GM21367 (cell line): ENCODE measurements at regions not wholly inside any gene's neighbourhood (a gene's known extent, or its start where the extent isn't known, plus 50 kb on each side); places are given as distances from the start of the nearest gene placed in this dataset.

Experiments
- ATAC-seq: cut with Tn5 transposase; IDR thresholded peaks from one replicate; pipeline ENCODE4 v1.9.1; 2021; ENCODE audit not compliant: unreplicated experiment

- no peak for ATAC-seq
Observed at GRCh38 chr1:75984781-75985180, 52.6 kb upstream of the ASB17 start.

GRCh38 chr1:75985827-75986226 lies 53.6 kb upstream of the ASB17 start:
- peak; percentile 76 for ATAC-seq

- no peak for ATAC-seq
Observed at GRCh38 chr1:75986478-75986877, 54.3 kb upstream of the ASB17 start.

GRCh38 chr1:75989121-75989520 lies 56.9 kb upstream of the ASB17 start:
- no peak for ATAC-seq

GRCh38 chr1:75990686-75991085 lies 58.5 kb upstream of the ASB17 start:
- ATAC-seq: no peak

GRCh38 chr1:75991497-75992114 lies 59.4 kb upstream of the ASB17 start:
- ATAC-seq: peak; percentile 81

GRCh38 chr1:75992312-75992711 lies 60.1 kb upstream of the ASB17 start:
- ATAC-seq: no peak

GRCh38 chr1:75993661-75994060 lies 61.5 kb upstream of the ASB17 start:
- no peak for ATAC-seq

- no peak for ATAC-seq
Observed at GRCh38 chr1:75996196-75996595, 64.0 kb upstream of the ASB17 start.

- no peak for ATAC-seq
Observed at GRCh38 chr1:75999034-75999433, 66.8 kb upstream of the ASB17 start.

- no peak for ATAC-seq
Observed at GRCh38 chr1:76003946-76004345, 70.6 kb upstream of the ST6GALNAC3 start.

- no peak for ATAC-seq
Observed at GRCh38 chr1:76005765-76006164, 68.8 kb upstream of the ST6GALNAC3 start.

GRCh38 chr1:76006234-76006633 lies 68.3 kb upstream of the ST6GALNAC3 start:
- ATAC-seq: no peak

GRCh38 chr1:76010802-76011201 lies 63.7 kb upstream of the ST6GALNAC3 start:
- no peak for ATAC-seq

- ATAC-seq: no peak
Observed at GRCh38 chr1:76012341-76013205, 62.0 kb upstream of the ST6GALNAC3 start.

GRCh38 chr1:76013206-76013581 lies 61.4 kb upstream of the ST6GALNAC3 start:
- no peak for ATAC-seq

- ATAC-seq: no peak
Observed at GRCh38 chr1:76015478-76016103, 59.0 kb upstream of the ST6GALNAC3 start.

- ATAC-seq: no peak
Observed at GRCh38 chr1:76018045-76018444, 56.5 kb upstream of the ST6GALNAC3 start.

- ATAC-seq: no peak
Observed at GRCh38 chr1:76021846-76022245, 52.7 kb upstream of the ST6GALNAC3 start.

GRCh38 chr1:76023669-76024435 lies 50.7 kb upstream of the ST6GALNAC3 start:
- ATAC-seq: no peak
